Stimulated activated CD4-positive, alpha-beta T cell treated with anti-CD3 and anti-CD28 coated beads, Interleukin-15, amount 100 ng/mL, for 24 hours (primary cell): ENCODE measurements at regions not wholly inside any gene's neighbourhood (a gene's known extent, or its start where the extent isn't known, plus 50 kb on each side); places are given as distances from the start of the nearest gene placed in this dataset.
"Not testable (repeated sequence)": the region's sequence is repeated elsewhere in the genome, so short reads cannot be mapped to it uniquely, and the experiment has no call there.

Experiments
- DNase-seq: peaks from one replicate; pipeline ENCODE4 v3.0.0-alpha.2; 2020

DNA sequence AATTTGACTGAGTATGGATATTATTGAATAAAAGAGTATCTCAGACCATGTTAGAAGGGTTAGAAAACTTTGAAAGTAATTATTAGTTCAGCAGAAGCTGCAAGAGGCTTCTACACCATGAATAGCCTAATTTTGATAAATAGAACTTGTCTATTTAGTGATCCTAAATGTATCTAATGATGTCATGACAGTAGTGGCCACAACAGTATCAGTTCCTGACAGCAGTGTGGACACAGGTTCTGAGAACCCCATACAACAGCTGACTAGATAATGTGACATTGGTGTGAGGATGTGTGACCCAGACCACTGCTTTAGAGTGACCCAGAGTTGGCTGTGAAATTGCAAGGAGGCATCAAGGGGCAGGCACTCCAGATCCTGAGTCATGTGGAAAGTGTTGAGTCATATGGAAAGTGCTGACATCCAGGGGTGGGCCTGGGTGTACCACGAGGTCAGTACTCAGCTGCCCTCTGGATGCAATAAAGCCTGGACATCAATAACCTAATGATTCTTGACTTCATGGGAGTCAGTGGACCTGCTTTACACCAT is 754.7 kb downstream of the DHX35 start:
- DNase-seq: no peak

DNA sequence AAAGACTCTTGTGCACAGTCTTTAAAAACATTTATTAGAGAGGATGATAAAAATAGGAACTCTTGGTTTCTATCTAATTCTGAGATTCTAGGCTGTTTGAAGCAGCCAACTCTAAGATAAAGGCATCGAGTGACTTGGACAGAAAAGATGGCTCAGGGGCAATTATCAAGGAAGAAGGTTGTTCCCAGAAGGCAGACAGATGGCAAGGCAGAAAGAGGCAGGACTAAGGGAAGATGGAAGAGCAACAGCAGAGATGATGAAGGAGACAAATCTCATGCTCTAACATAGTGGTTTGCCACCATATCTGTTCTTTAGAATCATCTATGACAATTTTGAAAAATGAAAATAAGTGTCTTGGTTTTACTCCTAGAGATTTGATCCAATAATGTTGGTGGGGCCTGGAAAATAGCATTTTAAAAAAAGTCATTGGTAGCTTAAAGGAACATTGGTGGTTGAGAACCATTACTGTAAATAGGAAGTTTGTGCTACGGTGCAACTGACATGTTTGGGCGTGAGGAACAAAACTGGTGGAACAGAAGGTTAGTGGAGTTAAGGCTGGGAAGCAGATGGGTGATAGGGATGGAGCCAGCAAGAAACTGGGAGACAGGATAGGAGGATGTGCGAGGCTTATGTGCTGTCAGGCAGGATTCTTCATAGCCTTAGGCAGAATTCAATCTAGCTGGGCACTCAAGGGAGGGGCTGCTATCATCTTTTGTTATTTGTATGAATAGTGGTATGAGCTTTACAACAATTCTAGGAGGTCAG is 751.1 kb downstream of the DHX35 start:
- no peak for DNase-seq

DNA sequence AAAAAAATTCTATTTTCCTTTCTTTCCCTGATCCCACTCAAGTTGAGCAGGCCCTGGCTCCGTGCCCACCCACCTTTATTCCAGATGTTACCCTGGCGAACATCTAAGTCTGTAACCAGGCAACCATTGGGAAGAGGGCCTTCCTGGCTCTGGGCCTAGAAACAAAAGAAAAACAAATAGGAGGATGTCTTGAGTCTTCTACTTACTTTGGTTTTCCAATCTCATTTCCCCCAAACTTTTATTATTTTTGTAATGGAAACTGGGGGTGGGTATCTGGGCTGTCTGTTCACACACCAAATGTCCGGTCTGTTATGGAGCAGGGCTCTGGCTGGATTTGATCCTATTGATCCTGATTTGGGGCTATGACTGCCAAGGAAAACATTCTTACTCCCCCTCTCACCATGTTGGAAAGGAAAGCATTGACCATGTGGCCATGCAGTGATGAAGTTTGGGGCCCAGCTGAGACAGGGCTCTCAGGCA is 744.1 kb downstream of the DHX35 start:
- DNase-seq: no peak

DNA sequence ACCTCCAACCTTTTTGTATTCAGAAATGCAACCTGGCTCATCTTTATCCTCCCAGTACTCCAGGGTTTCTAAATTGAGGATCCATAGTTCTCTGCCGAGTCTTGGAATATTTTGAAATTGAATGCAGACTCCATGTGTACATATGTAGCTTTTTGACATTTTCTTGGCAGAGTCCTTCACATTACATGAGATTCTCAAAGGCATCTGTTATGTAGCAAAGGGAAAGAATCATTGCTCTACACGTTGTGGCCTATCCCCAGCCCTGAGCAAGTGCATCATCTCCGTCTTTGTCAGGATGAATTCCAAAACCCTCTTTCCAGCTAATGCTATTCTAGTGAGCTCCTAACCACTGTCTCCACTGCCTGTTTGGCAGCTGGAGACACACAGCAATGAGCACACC is 742.9 kb downstream of the DHX35 start:
- DNase-seq: no peak

DNA sequence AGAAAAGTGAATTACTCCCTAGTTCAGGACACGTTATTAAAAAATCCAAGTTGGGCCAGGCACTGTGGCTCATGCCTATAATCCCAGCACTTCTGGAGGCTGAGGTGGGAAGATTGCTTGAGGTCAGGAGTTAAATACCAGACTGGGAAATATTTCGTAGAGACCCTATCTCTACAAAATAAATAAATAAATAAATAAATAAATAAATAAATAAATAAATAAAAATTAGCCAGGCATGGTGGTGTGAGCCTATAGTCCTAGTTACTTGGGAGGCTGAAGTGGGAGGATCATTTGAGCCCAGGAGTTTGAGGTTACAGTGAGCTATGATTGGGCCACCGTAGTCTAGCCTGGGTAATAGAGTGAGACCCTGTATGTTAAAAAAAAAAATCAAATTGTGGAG is 741.2 kb downstream of the DHX35 start:
- not testable (repeated sequence) for DNase-seq

DNA sequence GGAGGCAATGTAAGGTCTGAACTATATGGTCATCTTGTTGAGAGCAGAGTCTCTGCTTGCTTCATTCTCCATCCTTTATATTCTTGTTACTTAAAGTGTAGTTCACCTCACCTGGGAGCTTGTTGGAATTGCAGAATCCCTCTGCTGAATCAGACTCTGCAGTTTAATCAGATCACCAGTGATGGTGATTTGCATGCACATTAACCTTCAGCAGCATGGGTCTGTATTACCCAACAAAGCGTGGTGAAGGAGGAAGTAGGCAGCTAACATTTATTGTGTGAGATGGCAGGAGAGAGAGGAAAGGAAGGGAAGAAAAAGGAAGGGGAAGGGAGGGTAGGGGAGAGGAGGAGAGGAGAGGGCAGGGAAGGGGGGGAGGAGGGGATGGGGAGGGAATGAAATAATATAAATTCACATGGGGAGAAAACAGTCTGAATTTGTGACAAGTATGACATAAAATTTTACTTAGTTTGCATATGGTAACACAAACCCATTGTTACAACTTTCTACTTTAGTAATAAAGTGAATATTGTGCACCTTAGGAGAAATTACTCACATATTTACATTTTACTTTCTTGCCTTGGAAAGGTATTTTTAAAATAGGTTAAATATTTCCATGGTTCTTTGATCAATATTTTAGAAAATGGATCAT is 740.7 kb downstream of the DHX35 start:
- DNase-seq: no peak

DNA sequence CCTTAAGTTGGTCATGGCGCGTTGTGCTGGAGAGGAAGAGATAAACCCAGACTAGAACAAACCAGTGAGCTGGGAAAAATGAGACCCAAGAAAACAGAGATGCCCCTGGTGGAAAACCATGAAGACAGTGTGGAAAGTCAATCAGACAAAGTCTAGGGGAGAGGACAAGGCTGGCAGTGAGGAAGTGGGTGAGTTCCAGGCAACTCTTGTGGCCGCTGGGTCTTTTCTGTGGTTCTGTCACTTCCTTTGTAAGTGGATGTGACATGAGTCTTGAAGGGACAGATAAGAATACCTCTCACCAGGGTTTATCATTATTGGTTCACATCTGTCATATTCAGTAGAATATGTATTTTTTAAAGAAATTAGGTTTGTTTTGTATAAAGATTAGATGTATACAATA is 738.4 kb downstream of the DHX35 start:
- DNase-seq: no peak

DNA sequence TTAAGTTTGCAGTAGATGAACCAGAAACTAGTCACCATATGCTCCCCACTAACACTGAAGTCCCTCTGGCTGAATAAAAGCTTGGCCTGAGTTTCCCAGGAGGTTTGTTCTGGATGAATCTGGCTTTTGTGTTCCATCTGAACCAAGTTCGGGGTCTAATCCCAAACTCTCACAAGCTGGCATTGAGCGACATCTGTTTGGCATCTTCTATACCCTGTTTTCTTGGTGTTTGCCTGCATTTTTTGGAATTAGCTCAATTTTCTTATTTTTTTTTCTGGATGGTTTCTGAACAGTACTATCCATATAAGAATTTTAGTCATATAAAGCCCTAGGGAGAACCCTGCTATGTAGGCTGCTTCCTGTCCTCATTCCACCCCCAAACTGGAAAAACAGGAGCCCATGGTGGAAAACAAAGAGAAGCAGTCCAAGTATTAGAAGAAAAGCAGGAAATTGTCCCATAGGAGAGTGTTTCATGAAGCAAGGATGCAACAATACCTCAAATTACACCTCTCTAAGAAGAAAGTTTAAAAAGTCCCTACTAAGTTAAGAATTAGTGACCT is 737.1 kb downstream of the DHX35 start:
- DNase-seq: no peak

DNA sequence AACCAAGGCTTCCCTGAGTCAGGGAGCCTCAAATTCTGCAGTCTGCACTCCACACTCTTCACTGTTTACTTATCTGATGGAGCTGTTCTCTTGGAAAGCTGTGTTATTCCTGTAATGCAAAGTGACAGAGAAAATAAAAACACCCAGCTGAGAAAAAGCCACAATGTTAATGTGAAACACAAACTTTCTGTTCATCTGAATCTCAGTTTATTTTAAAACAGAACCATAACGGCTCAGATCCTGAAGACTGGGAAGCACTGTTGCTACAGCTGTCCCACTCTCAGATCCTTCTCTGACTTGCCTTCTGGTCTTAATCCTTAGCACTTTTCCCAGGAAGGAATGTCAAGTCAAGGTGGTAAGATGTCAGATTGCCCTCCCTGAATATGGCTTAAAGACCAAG is 736.6 kb downstream of the DHX35 start:
- no peak for DNase-seq

DNA sequence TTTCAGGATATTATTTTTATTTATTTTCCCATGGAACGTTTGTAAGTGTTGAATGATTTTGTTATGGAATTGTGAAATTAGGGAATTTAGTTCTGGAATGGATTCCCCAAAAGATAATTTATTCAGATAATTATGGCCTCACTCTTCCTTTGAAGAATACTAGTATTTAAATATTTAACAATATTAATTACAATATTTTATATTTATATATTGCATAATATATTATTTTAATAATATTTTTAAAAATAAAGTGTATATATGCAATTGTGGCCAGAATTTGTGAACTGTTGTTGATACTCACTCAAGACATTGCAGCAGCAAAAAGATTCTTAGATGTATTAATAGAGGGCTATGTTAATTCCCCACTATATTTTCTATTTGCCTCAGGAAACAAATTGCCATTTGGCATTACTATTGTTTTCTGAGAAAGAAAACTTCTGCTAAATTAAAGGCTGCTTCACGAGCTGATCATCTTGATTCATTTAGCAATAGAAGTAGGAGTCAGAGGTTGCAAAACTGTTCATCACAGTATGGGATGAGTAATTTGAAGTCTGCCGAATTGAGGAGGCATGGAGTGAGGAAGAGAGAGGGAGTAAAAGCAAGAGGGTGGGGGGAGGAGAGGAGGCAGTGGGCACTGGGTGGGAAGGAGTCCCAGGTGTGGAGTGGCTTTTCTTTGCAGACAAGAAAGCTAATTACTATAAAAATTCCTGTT is 729.2 kb downstream of the DHX35 start:
- DNase-seq: no peak

DNA sequence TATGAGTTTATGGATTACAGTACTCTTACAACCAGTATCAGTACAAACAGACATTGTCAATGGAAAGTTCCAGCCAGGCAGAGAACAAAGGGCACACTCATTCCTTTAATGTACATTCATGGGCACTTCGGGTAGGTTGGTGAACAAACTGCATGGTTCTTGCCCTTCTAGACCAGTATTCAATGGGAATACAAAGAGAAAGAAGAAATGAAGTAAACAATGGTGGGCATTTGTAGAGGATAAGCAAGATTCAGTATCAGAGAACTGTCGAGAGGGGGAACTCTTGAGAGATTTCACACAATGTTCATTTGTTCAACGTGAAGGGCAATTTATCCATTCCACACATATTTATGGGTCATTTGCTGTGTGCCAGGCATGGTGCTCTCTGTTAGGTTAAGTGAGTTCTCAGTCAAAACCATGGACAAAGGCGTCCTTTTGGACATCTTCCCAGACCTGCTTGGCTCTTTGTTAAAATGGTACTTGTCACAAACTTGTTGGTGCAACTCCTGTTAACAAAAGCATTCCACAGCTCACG is 714.8 kb downstream of the DHX35 start:
- no peak for DNase-seq

DNA sequence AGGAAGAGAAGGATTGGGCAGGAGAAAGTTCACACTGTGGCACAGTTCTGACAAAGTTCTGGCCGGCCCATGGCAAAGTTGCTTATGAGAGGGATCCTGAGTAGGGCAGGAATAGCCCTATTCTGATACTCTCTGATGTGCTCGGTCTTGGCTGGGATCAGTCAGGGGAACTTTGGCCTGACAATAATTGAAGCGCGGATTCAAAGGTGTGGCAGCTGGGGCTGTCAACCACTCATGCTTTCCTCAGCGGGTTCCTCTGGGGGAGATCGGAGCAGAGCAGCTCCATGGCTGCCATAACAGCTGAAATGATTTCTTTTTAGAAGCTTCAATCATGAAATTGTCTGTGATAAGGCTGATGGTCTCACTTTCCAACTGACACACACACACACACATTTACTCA is 714.1 kb downstream of the DHX35 start:
- DNase-seq: no peak

DNA sequence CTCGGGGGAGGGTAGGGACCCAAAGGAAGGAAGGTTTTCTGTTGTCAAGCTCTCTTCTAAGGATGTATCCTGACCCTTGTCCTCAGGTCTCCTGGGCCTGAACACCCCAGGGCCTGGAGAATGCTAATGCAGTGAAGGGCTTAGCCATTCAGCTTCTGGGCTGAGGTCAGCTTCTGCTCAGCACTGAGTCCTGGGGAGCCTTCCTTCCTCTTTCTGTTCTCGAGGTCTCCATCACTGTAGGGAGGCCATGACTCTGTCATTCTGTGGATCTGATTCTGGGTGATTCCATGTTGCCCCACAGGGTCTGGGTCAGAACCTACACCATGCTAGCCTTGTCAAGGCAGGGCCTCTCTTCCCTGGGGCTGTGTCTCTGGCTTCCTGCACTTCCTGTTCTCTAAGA is 712.7 kb downstream of the DHX35 start:
- no peak for DNase-seq

DNA sequence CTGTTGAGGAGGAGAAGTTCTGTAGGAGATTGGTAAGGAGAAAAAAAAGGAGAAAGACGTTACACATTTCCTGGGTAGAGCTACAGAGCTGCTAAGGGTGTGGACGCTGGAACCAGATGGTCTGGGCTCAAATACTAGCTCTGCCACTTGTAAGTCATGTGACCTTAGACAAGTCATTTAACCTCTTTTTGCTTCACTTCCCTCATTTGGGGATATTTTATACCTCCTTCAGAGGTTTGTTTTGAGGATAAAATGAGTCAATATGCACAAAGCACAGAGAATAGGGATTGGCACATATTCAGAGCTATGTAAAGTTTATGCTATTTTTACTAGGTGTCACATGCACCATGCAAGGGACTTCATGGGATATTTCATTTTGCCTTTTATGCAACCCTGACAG is 708.8 kb downstream of the DHX35 start:
- no peak for DNase-seq

DNA sequence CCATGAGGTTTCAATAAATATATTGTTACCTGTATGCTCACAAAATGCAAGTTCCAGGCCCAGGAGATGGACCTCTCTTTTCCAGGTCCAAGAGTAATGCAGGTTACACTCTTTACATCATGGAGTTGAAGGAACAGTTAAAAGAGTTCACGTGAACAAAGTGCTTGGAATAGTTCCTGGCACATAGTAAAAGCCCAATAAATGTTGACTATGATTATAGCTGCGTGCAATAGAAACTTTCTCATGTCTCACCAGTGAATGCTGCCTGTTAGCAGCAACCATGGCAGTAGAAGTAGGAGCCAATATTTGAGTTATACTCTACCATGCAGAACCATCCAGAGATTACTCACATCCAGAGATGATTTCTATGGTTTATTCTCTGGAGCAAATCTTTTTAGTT is 707.5 kb downstream of the DHX35 start:
- no peak for DNase-seq

DNA sequence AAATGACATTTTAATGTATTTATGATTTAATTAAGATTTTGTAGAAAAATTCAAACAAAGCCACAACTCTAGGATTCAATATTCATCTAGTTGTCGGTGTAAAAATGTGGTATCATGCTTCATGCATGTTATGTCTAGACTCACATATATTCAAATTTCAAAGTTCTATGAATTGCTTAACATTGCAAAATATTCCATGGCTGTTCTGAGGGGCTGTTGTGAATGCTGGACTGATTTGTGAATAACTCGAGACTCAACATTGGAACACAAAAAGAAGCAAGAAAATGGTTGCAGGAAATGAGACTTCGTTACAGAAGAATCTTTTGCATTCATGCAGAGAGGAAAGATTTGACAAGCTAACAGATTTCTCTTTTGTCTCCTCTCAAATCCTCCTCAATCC is 705.9 kb downstream of the DHX35 start:
- DNase-seq: no peak

DNA sequence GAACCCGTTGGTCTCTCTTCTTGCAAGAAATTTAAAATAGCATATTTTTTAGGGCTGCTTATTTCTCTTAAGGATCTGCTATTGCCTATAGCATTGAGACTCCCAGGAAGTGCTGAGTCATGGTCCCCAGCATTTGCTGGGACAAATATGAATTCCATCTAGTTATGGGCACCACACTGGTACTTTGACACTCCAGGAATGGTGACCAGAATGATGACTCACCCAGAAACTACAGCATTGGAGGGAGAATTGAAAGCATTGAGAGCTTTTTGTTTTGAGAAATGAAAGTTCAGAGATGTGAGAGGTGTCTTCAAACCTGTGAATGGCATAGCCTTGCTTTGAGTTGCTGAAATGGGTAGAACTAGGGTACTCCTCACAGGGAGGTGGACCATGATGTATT is 699.7 kb downstream of the DHX35 start:
- DNase-seq: no peak

DNA sequence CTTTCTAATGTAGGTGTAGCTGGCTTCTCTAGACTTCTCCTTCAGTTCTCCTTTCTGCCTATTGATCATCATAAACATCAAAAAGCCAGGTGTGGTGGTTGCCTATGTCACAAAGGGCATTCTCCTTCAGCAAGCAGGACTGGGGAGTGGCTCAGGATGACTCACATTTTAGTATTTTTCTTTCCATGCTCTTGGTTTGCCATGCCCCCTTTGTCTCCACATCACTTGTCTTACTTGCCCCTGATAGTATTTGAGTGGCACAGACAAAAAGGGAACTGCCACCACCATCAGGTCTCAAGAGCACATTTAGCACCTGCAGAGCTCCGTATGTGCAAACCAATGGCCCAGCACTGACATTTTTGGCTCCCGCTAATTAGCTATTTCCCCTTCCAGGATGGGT is 698.8 kb downstream of the DHX35 start:
- no peak for DNase-seq

DNA sequence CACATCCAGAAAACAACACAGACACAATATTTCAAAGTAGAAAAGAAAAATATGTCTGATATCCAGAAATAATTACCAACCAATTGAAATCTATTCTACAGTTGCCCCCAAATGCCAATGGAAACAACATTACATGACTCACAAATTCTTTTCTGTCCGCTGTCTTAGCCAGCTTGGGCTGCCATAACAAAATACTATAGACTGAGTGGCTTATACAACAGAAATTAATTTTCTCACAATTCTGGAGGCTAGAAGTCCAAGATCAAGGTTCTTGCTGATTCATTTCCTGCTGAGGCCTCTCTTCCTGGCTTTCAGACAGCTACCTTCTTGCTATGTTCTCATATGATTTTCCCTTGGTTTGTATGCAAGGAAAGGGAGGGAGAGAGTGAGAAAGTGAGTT is 698.1 kb downstream of the DHX35 start:
- no peak for DNase-seq

DNA sequence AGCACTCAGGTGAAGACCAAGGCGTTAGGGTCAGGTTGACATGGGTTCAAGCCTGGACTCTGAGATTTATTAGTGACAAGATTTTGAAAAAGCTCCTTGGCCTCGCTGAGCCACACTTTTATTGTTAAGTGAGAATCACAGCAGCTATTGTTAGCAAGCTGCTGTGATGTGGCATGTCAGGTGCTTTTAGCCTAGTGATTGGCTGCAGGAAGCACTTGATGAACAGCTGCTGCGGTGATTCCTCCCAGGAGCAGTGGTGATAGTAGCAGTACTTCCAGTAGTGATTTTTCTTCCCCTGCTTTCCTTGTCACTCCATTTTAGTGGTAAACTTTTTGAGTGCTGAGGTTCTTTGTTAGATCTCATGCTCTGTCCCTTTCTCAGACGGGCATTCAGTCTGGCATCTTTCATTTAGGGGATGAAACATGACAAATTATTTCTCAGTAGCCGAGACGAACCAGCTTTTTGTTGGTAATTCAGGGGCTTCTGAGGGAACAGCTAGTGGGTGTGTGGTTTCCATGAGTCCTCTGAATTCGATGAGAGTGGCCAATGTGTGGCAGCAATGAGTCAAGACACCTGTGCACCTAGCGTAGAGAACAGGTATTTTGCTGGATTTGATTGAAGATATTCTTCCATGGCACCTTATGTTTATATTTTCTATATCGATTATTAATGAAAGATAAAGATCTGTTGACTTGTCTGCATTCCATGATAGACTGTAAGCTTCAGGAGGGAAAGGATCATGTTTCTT is 696.7 kb downstream of the DHX35 start:
- no peak for DNase-seq

DNA sequence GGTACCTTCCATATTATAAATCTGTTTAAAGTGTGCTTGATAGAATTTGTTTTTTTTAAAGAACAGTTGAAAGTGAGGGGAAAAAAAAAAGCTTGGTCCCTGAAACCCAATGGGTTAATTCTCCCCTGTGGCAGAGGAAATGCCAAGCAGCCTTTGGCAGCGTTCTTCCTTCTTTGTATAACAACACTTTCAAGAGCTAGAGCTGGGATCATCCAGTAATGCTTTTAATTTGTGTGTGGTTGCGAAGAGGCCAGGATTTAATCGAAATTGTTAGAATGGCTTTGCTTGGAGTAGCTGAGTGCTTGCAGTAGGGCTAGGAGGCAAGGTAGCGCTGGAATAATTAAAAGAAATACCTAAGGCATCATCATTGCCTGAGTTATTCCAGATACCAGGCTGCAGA is 692.0 kb downstream of the DHX35 start:
- DNase-seq: no peak

DNA sequence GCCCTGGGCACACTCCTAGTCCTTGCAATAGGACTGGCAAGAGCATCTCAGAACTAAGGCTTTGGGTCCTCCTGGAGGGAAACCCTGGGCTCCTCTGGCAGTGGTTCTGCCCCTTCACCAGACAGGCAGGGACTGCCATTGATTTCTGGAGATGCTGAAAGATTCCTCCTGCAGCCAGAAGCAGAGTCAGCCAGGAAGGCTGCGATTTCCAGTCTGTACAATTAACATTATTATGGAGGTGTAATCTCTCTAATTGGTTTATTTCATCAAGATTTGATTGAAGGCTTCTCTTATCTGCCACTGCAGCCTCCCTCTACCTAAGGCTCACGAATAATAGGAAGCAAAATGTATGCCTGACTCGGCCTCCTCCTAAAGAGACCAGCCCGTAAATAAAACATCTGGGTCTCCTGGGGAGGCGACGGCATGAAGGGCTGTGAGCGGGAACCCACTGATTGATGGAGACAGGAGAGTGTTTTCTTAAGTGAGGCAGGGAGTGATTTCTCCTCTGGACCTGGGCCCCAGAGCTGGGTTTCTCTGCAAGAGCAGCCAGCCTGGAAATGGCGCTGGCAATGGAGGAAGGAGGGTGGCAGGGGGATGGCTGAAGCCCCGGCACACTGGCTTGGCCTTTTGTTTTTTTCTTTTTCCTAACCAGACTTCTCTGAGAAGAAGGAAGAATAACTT is 689.6 kb downstream of the DHX35 start:
- DNase-seq: no peak
